SU-DHL-6 (cell line): ENCODE measurements at regions not wholly inside any gene's neighbourhood (a gene's known extent, or its start where the extent isn't known, plus 50 kb on each side); places are given as distances from the start of the nearest gene placed in this dataset.

Experiments used
- H2AFZ ChIP-seq: fragments of 200-600 bp; sonication (generic); 2 replicates; pipeline ENCODE4 v1.6.1; 2014; ENCODE audit warnings: low read depth, mild to moderate bottlenecking, moderate library complexity, mixed read lengths, antibody characterized with exemption, low read length; ENCODE audit not compliant: severe bottlenecking
- H3F3A ChIP-seq: fragments of 200-600 bp; shearing (Covaris generic); 2 replicates; pipeline ENCODE4 v1.6.0; 2016; ENCODE audit warnings: antibody characterized with exemption, mild to moderate bottlenecking; ENCODE audit not compliant: insufficient read depth
- H3K27ac ChIP-seq: fragments of 200-600 bp; sonication (generic); 2 replicates; pipeline ENCODE4 v1.5.1; 2016; ENCODE audit warnings: low read depth, mild to moderate bottlenecking, low read length, moderate library complexity, mixed read lengths
- H3K27me3 ChIP-seq: fragments of 200-600 bp; sonication (generic), shearing (Covaris generic); 2 replicates; pipeline ENCODE4 v1.6.0; 2014; ENCODE audit warnings: mild to moderate bottlenecking, low read length
- H3K36me3 ChIP-seq: fragments of 200-600 bp; sonication (generic); 2 replicates; pipeline ENCODE4 v1.6.1; 2014; ENCODE audit warnings: mild to moderate bottlenecking, low read length, mixed read lengths
- H3K4me2 ChIP-seq: fragments of 300-600, 200-600 bp; shearing (Covaris generic), sonication (generic); 2 replicates; pipeline ENCODE4 v1.6.0; 2014; ENCODE audit warnings: low read length, low read depth, mild to moderate bottlenecking; ENCODE audit not compliant: poor library complexity, severe bottlenecking
- H3K4me3 ChIP-seq: fragments of 200-600 bp; sonication (generic); 2 replicates; pipeline ENCODE4 v1.5.1; 2014; ENCODE audit warnings: antibody characterized with exemption, low read length, mild to moderate bottlenecking, mixed read lengths; ENCODE audit not compliant: insufficient read depth, poor library complexity, severe bottlenecking
- H3K79me2 ChIP-seq: fragments of 200-600 bp; sonication (generic); 2 replicates; pipeline ENCODE4 v1.6.1; 2014; ENCODE audit warnings: mild to moderate bottlenecking, low read length, moderate library complexity; ENCODE audit not compliant: insufficient read depth
- H3K9ac ChIP-seq: fragments of 200-600 bp; sonication (generic); 2 replicates; pipeline ENCODE4 v1.7.0; 2014; ENCODE audit warnings: mild to moderate bottlenecking, low read length
- H3K9me2 ChIP-seq: fragments of 200-600 bp; sonication (generic); replicated peaks from 2 replicates; pipeline ENCODE4 v1.6.1; 2014; ENCODE audit warnings: low read length; ENCODE audit not compliant: insufficient read depth
- H3K9me3 ChIP-seq: fragments of 200-600 bp; sonication (generic); 2 replicates; pipeline ENCODE4 v1.6.1; 2014; ENCODE audit warnings: low read length, mixed read lengths; ENCODE audit not compliant: insufficient read depth
- H4K20me1 ChIP-seq: fragments of 200-600 bp; sonication (generic); 2 replicates; pipeline ENCODE4 v1.6.1; 2014; ENCODE audit warnings: low read depth, mild to moderate bottlenecking, antibody characterized with exemption, low read length, moderate library complexity, mixed read lengths
- EZH2phosphoT487 ChIP-seq: fragments of 200-600 bp; sonication (generic), shearing (Covaris generic); conservative IDR thresholded peaks from 2 replicates; pipeline ENCODE4 v1.6.1; 2018; ENCODE audit warnings: mild to moderate bottlenecking, antibody characterized with exemption, low read length, moderate library complexity, mixed read lengths
- TF ChIP-seq, protein P1 (sequence below): fragments of 200-600 bp; sonication (generic); IDR thresholded peaks from one replicate; pipeline ENCODE4 v1.5.1; 2017; ENCODE audit warnings: antibody characterized with exemption, mild to moderate bottlenecking, low read length, moderate library complexity; ENCODE audit not compliant: insufficient read depth, poor library complexity, severe bottlenecking

DNA sequence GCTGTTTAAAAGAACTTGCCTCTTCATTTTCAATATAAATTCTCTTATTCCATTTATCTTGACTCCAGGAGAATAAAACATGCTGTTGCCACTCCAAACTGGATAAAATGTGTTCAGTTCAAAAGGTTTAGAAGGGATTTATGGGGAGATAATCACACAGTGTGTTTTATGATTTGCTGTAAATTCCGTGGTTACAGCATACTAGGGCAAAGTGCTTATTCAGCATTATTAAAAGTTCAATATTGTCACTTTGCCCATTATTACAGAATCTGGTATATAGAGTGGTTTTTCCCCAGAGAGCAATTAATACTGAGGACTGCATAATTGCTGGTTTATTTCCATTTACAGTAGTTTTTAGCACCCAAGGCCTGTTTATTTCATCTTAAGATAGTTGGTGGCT, 780.9 kb upstream of the RAG2 start:
- Histone ChIP-seq H2AFZ (no peak overlapping the region), H3K9me2 (no peaks in the 10 kb centered on the region), H3K9me3 (no peaks in the 10 kb centered on the region), H3K9ac (no peak overlapping the region), H3K4me2 (no peak overlapping the region), H3K79me2 (no peaks in the 10 kb centered on the region), H3F3A (no peaks in the 10 kb centered on the region), H3K4me3 (no peak overlapping the region), H3K27ac (no peak overlapping the region), H3K27me3 (no peaks in the 10 kb centered on the region), H4K20me1 (no peaks in the 10 kb centered on the region), H3K36me3 (no peaks in the 10 kb centered on the region)
- TF ChIP-seq, protein P1, sequence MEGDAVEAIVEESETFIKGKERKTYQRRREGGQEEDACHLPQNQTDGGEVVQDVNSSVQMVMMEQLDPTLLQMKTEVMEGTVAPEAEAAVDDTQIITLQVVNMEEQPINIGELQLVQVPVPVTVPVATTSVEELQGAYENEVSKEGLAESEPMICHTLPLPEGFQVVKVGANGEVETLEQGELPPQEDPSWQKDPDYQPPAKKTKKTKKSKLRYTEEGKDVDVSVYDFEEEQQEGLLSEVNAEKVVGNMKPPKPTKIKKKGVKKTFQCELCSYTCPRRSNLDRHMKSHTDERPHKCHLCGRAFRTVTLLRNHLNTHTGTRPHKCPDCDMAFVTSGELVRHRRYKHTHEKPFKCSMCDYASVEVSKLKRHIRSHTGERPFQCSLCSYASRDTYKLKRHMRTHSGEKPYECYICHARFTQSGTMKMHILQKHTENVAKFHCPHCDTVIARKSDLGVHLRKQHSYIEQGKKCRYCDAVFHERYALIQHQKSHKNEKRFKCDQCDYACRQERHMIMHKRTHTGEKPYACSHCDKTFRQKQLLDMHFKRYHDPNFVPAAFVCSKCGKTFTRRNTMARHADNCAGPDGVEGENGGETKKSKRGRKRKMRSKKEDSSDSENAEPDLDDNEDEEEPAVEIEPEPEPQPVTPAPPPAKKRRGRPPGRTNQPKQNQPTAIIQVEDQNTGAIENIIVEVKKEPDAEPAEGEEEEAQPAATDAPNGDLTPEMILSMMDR = no peak
- no peak for TF ChIP-seq EZH2phosphoT487

DNA sequence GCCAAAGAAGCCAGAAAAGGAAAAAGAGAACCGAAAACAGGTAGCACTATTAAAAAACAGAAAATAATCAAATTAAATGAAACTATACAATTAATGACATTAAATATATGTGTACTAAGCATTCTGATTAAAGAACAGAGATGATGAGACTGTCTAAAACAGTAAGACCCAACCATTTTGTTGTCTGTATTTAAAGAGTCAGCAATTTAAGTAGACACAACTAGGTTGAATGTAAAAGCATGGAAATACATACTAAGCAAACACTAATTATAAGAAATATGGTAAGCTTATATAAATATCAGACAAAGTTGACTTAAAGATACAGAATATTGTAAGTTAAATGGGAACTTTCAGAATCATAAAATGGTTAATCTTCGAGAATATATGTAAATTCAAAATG, 774.6 kb upstream of the RAG2 start:
- Histone ChIP-seq H3K9me3 (no peaks in the 10 kb centered on the region), H4K20me1 (no peaks in the 10 kb centered on the region), H3K36me3 (no peaks in the 10 kb centered on the region), H3F3A (no peaks in the 10 kb centered on the region), H3K27me3 (no peaks in the 10 kb centered on the region), H3K4me3 (no peak overlapping the region), H3K4me2 (no peak overlapping the region), H3K9ac (no peak overlapping the region), H3K27ac (no peak overlapping the region), H2AFZ (no peak overlapping the region), H3K79me2 (no peaks in the 10 kb centered on the region), H3K9me2 (no peaks in the 10 kb centered on the region)
- TF ChIP-seq, protein P1 = no peak
- TF ChIP-seq EZH2phosphoT487 = no peak

DNA sequence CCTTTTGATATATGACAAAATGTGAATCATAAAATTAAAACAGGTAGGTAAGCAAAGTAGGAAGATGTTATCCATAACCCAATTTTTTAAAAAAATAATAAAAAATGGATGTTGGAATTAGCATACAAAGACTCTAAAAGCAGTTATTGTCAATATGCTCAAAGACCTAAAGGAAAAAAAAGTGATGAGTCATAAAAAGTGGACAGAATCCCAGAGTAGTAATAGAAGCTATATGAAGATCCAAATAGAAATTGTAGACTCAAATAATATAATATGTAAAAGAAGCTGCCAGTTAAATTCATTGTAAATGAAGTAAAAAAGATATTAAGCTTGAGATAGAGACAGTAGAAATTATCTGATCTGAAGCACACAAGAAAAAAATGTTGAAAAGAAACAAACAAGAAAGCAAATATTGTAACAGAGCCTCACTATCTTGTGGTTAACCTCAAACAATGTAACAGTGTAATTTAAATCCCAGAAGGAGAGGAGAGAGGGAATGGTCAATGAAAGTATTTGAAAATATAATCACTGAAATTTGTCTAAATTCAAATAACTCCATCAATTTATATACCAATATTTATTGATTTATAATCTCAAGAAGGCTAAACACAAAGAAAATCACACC, 773.4 kb upstream of the RAG2 start:
- Histone ChIP-seq H3K9ac (no peak overlapping the region), H3K79me2 (no peaks in the 10 kb centered on the region), H3K36me3 (no peaks in the 10 kb centered on the region), H3F3A (no peaks in the 10 kb centered on the region), H3K27ac (no peak overlapping the region), H3K4me3 (no peak overlapping the region), H2AFZ (no peak overlapping the region), H3K9me3 (no peaks in the 10 kb centered on the region), H3K27me3 (no peaks in the 10 kb centered on the region), H4K20me1 (no peaks in the 10 kb centered on the region), H3K9me2 (no peaks in the 10 kb centered on the region), H3K4me2 (no peak overlapping the region)
- TF ChIP-seq, protein P1 = no peak
- TF ChIP-seq EZH2phosphoT487 = no peak
